ENCODE measurements at regions not wholly inside any gene's neighbourhood (a gene's known extent, or its start where the extent isn't known, plus 50 kb on each side); places are given as distances from the start of the nearest gene placed in this dataset.

GRCh38 chr5:33010846-33011245, 299.7 kb downstream of the NPR3 start:
- ATAC-seq (ENCODE audit: low read depth) (no peak), DNase-seq (ENCODE audit: low spot score) (no peak)
- no peak overlapping the region for H3K4me3 ChIP-seq (ENCODE audit: severe bottlenecking)
- H3K9me3 ChIP-seq (ENCODE audit: severe bottlenecking) = peaks cover 8% of the 10 kb centered on the region
- no peak overlapping the region for H3K27ac ChIP-seq (ENCODE audit: poor library complexity, severe bottlenecking)
- no peaks in the 10 kb centered on the region for H3K36me3 ChIP-seq (ENCODE audit: low read depth)
- no peaks in the 10 kb centered on the region for H3K27me3 ChIP-seq (ENCODE audit: insufficient read depth, poor library complexity, severe bottlenecking)
- no peak for TF ChIP-seq CTCF (IDR thresholded peaks at IDR 0.05; ENCODE audit: poor library complexity, severe bottlenecking)
- peaks cover 10% of the 10 kb centered on the region for H3K4me1 ChIP-seq (ENCODE audit: insufficient read depth, poor library complexity, severe bottlenecking)

GRCh38 chr5:33011801-33012200, 300.7 kb downstream of the NPR3 start:
- DNase-seq (ENCODE audit: low spot score) (no peak), ATAC-seq (ENCODE audit: low read depth) (no peak)
- no peak for TF ChIP-seq CTCF (IDR thresholded peaks at IDR 0.05; ENCODE audit: poor library complexity, severe bottlenecking)
- no peak overlapping the region for H3K27ac ChIP-seq (ENCODE audit: poor library complexity, severe bottlenecking)
- H3K36me3 ChIP-seq (ENCODE audit: low read depth) = no peaks in the 10 kb centered on the region
- H3K9me3 ChIP-seq (ENCODE audit: severe bottlenecking) = peaks cover 6% of the 10 kb centered on the region
- peaks cover 10% of the 10 kb centered on the region for H3K4me1 ChIP-seq (ENCODE audit: insufficient read depth, poor library complexity, severe bottlenecking)
- H3K4me3 ChIP-seq (ENCODE audit: severe bottlenecking) = no peak overlapping the region
- H3K27me3 ChIP-seq (ENCODE audit: insufficient read depth, poor library complexity, severe bottlenecking) = no peaks in the 10 kb centered on the region

- TF ChIP-seq CTCF (IDR thresholded peaks at IDR 0.05; ENCODE audit: poor library complexity, severe bottlenecking) = no peak
- ATAC-seq (ENCODE audit: low read depth) (peak; percentile 87), DNase-seq (ENCODE audit: low spot score) (no peak)
- peak overlapping the region; percentile 55 for H3K27ac ChIP-seq (ENCODE audit: poor library complexity, severe bottlenecking)
- peaks cover 8% of the 10 kb centered on the region; the same call in 1 of the 2 replicates for H3K36me3 ChIP-seq (ENCODE audit: low read depth)
- no peak overlapping the region for H3K4me3 ChIP-seq (ENCODE audit: severe bottlenecking)
- H3K4me1 ChIP-seq (ENCODE audit: insufficient read depth, poor library complexity, severe bottlenecking) = peaks cover 12% of the 10 kb centered on the region
- no peaks in the 10 kb centered on the region for H3K9me3 ChIP-seq (ENCODE audit: severe bottlenecking)
- H3K27me3 ChIP-seq (ENCODE audit: insufficient read depth, poor library complexity, severe bottlenecking) = no peaks in the 10 kb centered on the region
These were observed 312.5 kb downstream of the NPR3 start for GRCh38 chr5:33023649-33024048.

GRCh38 chr5:33032271-33033070, 321.4 kb downstream of the NPR3 start:
- H3K27me3 ChIP-seq (ENCODE audit: insufficient read depth, poor library complexity, severe bottlenecking) = no peaks in the 10 kb centered on the region
- DNase-seq (ENCODE audit: low spot score) = no peak
- H3K4me1 ChIP-seq (ENCODE audit: insufficient read depth, poor library complexity, severe bottlenecking) = no peaks in the 10 kb centered on the region
- no peak overlapping the region for H3K4me3 ChIP-seq (ENCODE audit: severe bottlenecking)
- TF ChIP-seq CTCF (IDR thresholded peaks at IDR 0.05; ENCODE audit: poor library complexity, severe bottlenecking) = no peak
- no peak for ATAC-seq (ENCODE audit: low read depth)
- H3K36me3 ChIP-seq (ENCODE audit: low read depth) = no peaks in the 10 kb centered on the region
- H3K27ac ChIP-seq (ENCODE audit: poor library complexity, severe bottlenecking) = no peak overlapping the region
- no peaks in the 10 kb centered on the region for H3K9me3 ChIP-seq (ENCODE audit: severe bottlenecking)

GRCh38 chr5:33033516-33033915, 322.4 kb downstream of the NPR3 start:
- no peaks in the 10 kb centered on the region for H3K36me3 ChIP-seq (ENCODE audit: low read depth)
- no peak for TF ChIP-seq CTCF (IDR thresholded peaks at IDR 0.05; ENCODE audit: poor library complexity, severe bottlenecking)
- ATAC-seq (ENCODE audit: low read depth) = no peak
- no peak overlapping the region for H3K27ac ChIP-seq (ENCODE audit: poor library complexity, severe bottlenecking)
- DNase-seq (ENCODE audit: low spot score) = no peak
- no peaks in the 10 kb centered on the region for H3K27me3 ChIP-seq (ENCODE audit: insufficient read depth, poor library complexity, severe bottlenecking)
- no peaks in the 10 kb centered on the region for H3K9me3 ChIP-seq (ENCODE audit: severe bottlenecking)
- H3K4me1 ChIP-seq (ENCODE audit: insufficient read depth, poor library complexity, severe bottlenecking) = no peaks in the 10 kb centered on the region
- no peak overlapping the region for H3K4me3 ChIP-seq (ENCODE audit: severe bottlenecking)
